Smooth muscle cell (in vitro differentiated cells): ENCODE measurements at regions not wholly inside any gene's neighbourhood (a gene's known extent, or its start where the extent isn't known, plus 50 kb on each side); places are given as distances from the start of the nearest gene placed in this dataset.

Experiments used
- DNase-seq: peaks from one replicate; lab custom pipeline; 2025; ENCODE audit not compliant: unreplicated experiment; lab: John Stamatoyannopoulos, UW
- H2AFZ ChIP-seq: fragments of 200-600 bp; sonication (generic); 2 replicates; pipeline ENCODE4 v1.6.0; 2016; ENCODE audit warnings: antibody characterized with exemption, low read depth, mild to moderate bottlenecking
- H3F3A ChIP-seq: fragments of 200-600 bp; sonication (generic); 2 replicates; pipeline ENCODE4 v1.6.0; 2017; ENCODE audit warnings: antibody characterized with exemption, low read depth
- H3K27ac ChIP-seq: fragments of 200-600 bp; sonication (generic); 2 replicates; pipeline ENCODE4 v1.5.1; 2016; ENCODE audit warnings: low read depth, mild to moderate bottlenecking
- H3K27me3 ChIP-seq: fragments of 200-600 bp; sonication (generic); 2 replicates; pipeline ENCODE4 v1.6.1; 2016; ENCODE audit warnings: low read depth, mild to moderate bottlenecking
- H3K36me3 ChIP-seq: fragments of 200-600 bp; sonication (generic); 2 replicates; pipeline ENCODE4 v1.5.1; 2016; ENCODE audit warnings: low read depth
- H3K4me1 ChIP-seq: fragments of 200-600 bp; sonication (generic); 2 replicates; pipeline ENCODE4 v1.5.1; 2016; ENCODE audit warnings: low read depth
- H3K4me2 ChIP-seq: fragments of 200-600 bp; sonication (generic); 2 replicates; pipeline ENCODE4 v1.6.0; 2016; ENCODE audit warnings: mild to moderate bottlenecking
- H3K4me3 ChIP-seq: fragments of 200-600 bp; sonication (generic); 2 replicates; pipeline ENCODE4 v1.5.1; 2016; ENCODE audit warnings: mild to moderate bottlenecking
- H3K79me2 ChIP-seq: fragments of 200-600 bp; sonication (generic); 2 replicates; pipeline ENCODE4 v1.6.0; 2016; ENCODE audit warnings: low read depth, mild to moderate bottlenecking
- H3K9ac ChIP-seq: fragments of 200-600 bp; sonication (generic); 2 replicates; pipeline ENCODE4 v1.6.0; 2016; ENCODE audit warnings: low read depth
- H3K9me3 ChIP-seq: fragments of 200-600 bp; sonication (generic); replicated peaks from 2 replicates; pipeline ENCODE4 v1.5.1; 2016; ENCODE audit warnings: low read depth
- H4K20me1 ChIP-seq: fragments of 200-600 bp; sonication (generic); 2 replicates; pipeline ENCODE4 v1.6.0; 2016; ENCODE audit warnings: low read depth
- CTCF ChIP-seq: fragments of 200-600 bp; sonication (generic); IDR thresholded peaks from 2 replicates; pipeline ENCODE4 v1.5.1; 2017; ENCODE audit warnings: borderline replicate concordance, mild to moderate bottlenecking, antibody characterized with exemption; ENCODE audit not compliant: insufficient read depth, poor library complexity, severe bottlenecking
- WGBS: methylation state at CpG from one replicate; pipeline ENCODE4 v1.1.7; 2016; ENCODE audit warnings: low lambda C conversion rate; 5-methylcytosine and 5-hydroxymethylcytosine counted together

GRCh38 chr14:71388336-71388735 lies 481.1 kb downstream of the PCNX1 start:
- no peak overlapping the region for H3K4me3 ChIP-seq
- H4K20me1 ChIP-seq: peaks cover 87% of the 10 kb centered on the region
- TF ChIP-seq CTCF: no peak
- 37% methylated on average over 6 of the region's 6 CpGs for WGBS
- DNase-seq: no peak
- peaks cover 12% of the 10 kb centered on the region for H3K4me1 ChIP-seq
- no peaks in the 10 kb centered on the region for H3K9me3 ChIP-seq
- peaks cover 95% of the 10 kb centered on the region for H3K79me2 ChIP-seq
- no peak overlapping the region for H2AFZ ChIP-seq
- no peaks in the 10 kb centered on the region for H3K36me3 ChIP-seq
- H3K9ac ChIP-seq: no peak overlapping the region
- H3F3A ChIP-seq: no peaks in the 10 kb centered on the region
- peak overlapping the region; percentile 68 for H3K4me2 ChIP-seq
- H3K27me3 ChIP-seq: no peaks in the 10 kb centered on the region
- H3K27ac ChIP-seq: peak overlapping the region; percentile 33

- DNase-seq: no peak
- Histone ChIP-seq H3K27me3 (no peaks in the 10 kb centered on the region), H3K79me2 (peaks cover 95% of the 10 kb centered on the region), H3K9me3 (no peaks in the 10 kb centered on the region), H3K27ac (peak overlapping the region; percentile 33), H3K9ac (no peak overlapping the region), H2AFZ (no peak overlapping the region), H3K4me3 (no peak overlapping the region), H3F3A (no peaks in the 10 kb centered on the region), H3K36me3 (no peaks in the 10 kb centered on the region), H4K20me1 (peaks cover 89% of the 10 kb centered on the region), H3K4me2 (no peak overlapping the region), H3K4me1 (peaks cover 12% of the 10 kb centered on the region)
- no peak for TF ChIP-seq CTCF
- WGBS: 39% methylated on average over 4 of the region's 4 CpGs
Measured at GRCh38 chr14:71388862-71389261, 481.6 kb downstream of the PCNX1 start.

- no peak overlapping the region for H3K27ac ChIP-seq
- peaks cover 96% of the 10 kb centered on the region for H3K79me2 ChIP-seq
- WGBS: 94% methylated on average over 2 of the region's 2 CpGs
- no peak overlapping the region for H3K9ac ChIP-seq
- no peaks in the 10 kb centered on the region for H3K36me3 ChIP-seq
- H2AFZ ChIP-seq: no peak overlapping the region
- no peaks in the 10 kb centered on the region for H3K9me3 ChIP-seq
- H3K4me1 ChIP-seq: no peaks in the 10 kb centered on the region
- no peak for TF ChIP-seq CTCF
- H3K4me2 ChIP-seq: no peak overlapping the region
- no peak for DNase-seq
- no peak overlapping the region for H3K4me3 ChIP-seq
- no peaks in the 10 kb centered on the region for H3K27me3 ChIP-seq
- H4K20me1 ChIP-seq: peaks cover 100% of the 10 kb centered on the region
- no peaks in the 10 kb centered on the region for H3F3A ChIP-seq
Measured at GRCh38 chr14:71394386-71394785, 487.1 kb downstream of the PCNX1 start.

GRCh38 chr14:71395151-71395604 lies 487.9 kb downstream of the PCNX1 start:
- Histone ChIP-seq H2AFZ (no peak overlapping the region), H3K36me3 (no peaks in the 10 kb centered on the region), H3K4me3 (no peak overlapping the region), H3K9ac (no peak overlapping the region), H3K9me3 (no peaks in the 10 kb centered on the region), H3K4me2 (no peak overlapping the region), H3K4me1 (no peaks in the 10 kb centered on the region), H3F3A (no peaks in the 10 kb centered on the region), H3K27ac (no peak overlapping the region), H4K20me1 (peaks cover 99% of the 10 kb centered on the region), H3K27me3 (no peaks in the 10 kb centered on the region), H3K79me2 (peaks cover 96% of the 10 kb centered on the region)
- DNase-seq: no peak
- WGBS: 94% methylated on average over 5 of the region's 5 CpGs
- TF ChIP-seq CTCF: no peak
